ENCODE measurements at regions not wholly inside any gene's neighbourhood (a gene's known extent, or its start where the extent isn't known, plus 50 kb on each side); places are given as distances from the start of the nearest gene placed in this dataset.

DNA sequence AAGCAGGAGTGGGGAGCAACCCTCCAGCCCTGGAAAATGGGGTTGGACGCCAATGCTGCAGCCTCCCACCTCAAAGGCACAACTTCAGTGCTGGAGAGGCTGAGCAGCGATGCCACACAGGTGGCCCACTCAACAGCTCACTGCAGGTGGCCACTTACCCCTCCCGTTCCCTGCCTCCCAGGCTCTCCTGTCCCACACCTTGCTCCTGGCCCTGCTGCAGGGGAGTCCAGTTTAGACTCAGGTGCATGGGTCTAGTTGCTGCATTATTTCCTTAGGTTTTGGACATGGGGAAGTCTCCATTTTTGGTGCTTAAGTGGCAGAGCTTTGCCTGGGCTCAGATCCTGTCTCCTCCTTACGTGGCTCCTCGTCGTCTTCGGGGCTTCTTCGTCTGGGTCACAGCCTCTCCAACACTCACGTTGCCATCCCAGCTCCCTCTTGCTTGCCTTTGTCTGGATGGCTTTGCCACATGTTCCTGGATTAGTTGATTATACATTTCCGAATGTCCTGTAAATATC, 898.3 kb downstream of the BRD1 start:
- H2BK20ac ChIP-seq (ENCODE audit: low read depth, low read length), result no peak overlapping the region
- H3K4me3 ChIP-seq (ENCODE audit: insufficient read depth, low read depth, low read length), result no peak overlapping the region
- no peak overlapping the region for H3K18ac ChIP-seq (ENCODE audit: low read depth, low read length)
- H3K9me3 ChIP-seq (ENCODE audit: control insufficient read depth, insufficient read depth, low read length), result peaks cover 22% of the 10 kb centered on the region
- no peak overlapping the region for H3K23ac ChIP-seq (ENCODE audit: low read depth, low read length)
- no peak overlapping the region for H4K5ac ChIP-seq (ENCODE audit: low read depth, low read length)
- DNase-seq (no peak), ATAC-seq (ENCODE audit: low read depth) (no peak)
- H3K27me3 ChIP-seq (ENCODE audit: control insufficient read depth, insufficient read depth, low read length), result no peaks in the 10 kb centered on the region
- no peak overlapping the region for H2BK120ac ChIP-seq (ENCODE audit: low read depth, low read length)
- no TSS peak for BruUV-seq (replicated peaks)
- H3K4me1 ChIP-seq (ENCODE audit: control insufficient read depth, insufficient read depth, low read length), result no peaks in the 10 kb centered on the region
- no peak overlapping the region for H2AFZ ChIP-seq (replicated peaks; ENCODE audit: low read length, poor library complexity)
- intact Hi-C loops (cut with micrococcal nuclease), result no loop called here
- H3K79me1 ChIP-seq (ENCODE audit: low read depth in 1 of 2, low read length in 2 of 2), result no peaks in the 10 kb centered on the region
- H3K9ac ChIP-seq (ENCODE audit: low read depth, low read length), result no peak overlapping the region
- no peaks in the 10 kb centered on the region for H4K20me1 ChIP-seq (ENCODE audit: insufficient read depth, low read length)
- H2BK15ac ChIP-seq (ENCODE audit: low read depth, low read length), result no peak overlapping the region
- H3K36me3 ChIP-seq (ENCODE audit: control insufficient read depth, insufficient read depth, low read length), result no peaks in the 10 kb centered on the region
- no peak overlapping the region for H3K27ac ChIP-seq (ENCODE audit: insufficient read depth, low read length)
- ChIA-PET POLR2A (ENCODE audit: unreplicated experiment) (no interaction called here), CTCF (no interaction called here)
- no peak overlapping the region for H4K91ac ChIP-seq (ENCODE audit: insufficient read depth, low read depth, low read length)
- H3K9me1 ChIP-seq (ENCODE audit: insufficient read depth, low read length), result no peaks in the 10 kb centered on the region
- no peak overlapping the region for H2AK9ac ChIP-seq (replicated peaks; ENCODE audit: low read depth, low read length, poor library complexity)
- WGBS, 2 experiments (ENCODE audit: extremely low coverage in 2 of 2, insufficient read length in 1 of 2), result 48% methylated on average over 4 of the region's 10 CpGs; no CpG with 5 or more reads in 1 of the 2 experiments
- dilution Hi-C loops (cut with HindIII; ENCODE audit: low sequenced_read_pairs, unreplicated experiment), result no loop called here
- no peak overlapping the region for H3K56ac ChIP-seq (ENCODE audit: extremely low read depth, insufficient read depth, low read length)
- no peak overlapping the region for H3K4me2 ChIP-seq (ENCODE audit: low read depth, low read length)
- no peak overlapping the region for H4K8ac ChIP-seq (ENCODE audit: low read depth in 2 of 2, low read length in 2 of 2)
- H3K4ac ChIP-seq (ENCODE audit: low read depth, low read length), result no peak overlapping the region
- no peak overlapping the region for H2AK5ac ChIP-seq (ENCODE audit: low read depth, low read length)
- H3K14ac ChIP-seq (replicated peaks; ENCODE audit: low read depth, low read length), result no peak overlapping the region
- in situ Hi-C loops (cut with MboI; ENCODE audit: low sequenced_read_pairs), result no loop called here
- TF ChIP-seq FOS (IDR thresholded peaks at IDR 0.05; ENCODE audit: low read depth, low read length), result no peak
- TF ChIP-seq, protein P1, sequence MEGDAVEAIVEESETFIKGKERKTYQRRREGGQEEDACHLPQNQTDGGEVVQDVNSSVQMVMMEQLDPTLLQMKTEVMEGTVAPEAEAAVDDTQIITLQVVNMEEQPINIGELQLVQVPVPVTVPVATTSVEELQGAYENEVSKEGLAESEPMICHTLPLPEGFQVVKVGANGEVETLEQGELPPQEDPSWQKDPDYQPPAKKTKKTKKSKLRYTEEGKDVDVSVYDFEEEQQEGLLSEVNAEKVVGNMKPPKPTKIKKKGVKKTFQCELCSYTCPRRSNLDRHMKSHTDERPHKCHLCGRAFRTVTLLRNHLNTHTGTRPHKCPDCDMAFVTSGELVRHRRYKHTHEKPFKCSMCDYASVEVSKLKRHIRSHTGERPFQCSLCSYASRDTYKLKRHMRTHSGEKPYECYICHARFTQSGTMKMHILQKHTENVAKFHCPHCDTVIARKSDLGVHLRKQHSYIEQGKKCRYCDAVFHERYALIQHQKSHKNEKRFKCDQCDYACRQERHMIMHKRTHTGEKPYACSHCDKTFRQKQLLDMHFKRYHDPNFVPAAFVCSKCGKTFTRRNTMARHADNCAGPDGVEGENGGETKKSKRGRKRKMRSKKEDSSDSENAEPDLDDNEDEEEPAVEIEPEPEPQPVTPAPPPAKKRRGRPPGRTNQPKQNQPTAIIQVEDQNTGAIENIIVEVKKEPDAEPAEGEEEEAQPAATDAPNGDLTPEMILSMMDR (conservative IDR thresholded peaks at IDR 0.05; ENCODE audit: low read depth, low read length), result no peak
- TF ChIP-seq MXI1 (IDR thresholded peaks at IDR 0.05; ENCODE audit: borderline replicate concordance, low read depth, low read length), result no peak
- TF ChIP-seq RAD21 (IDR thresholded peaks at IDR 0.05; ENCODE audit: low read length), result no peak
- TF ChIP-seq RFX5 (IDR thresholded peaks at IDR 0.05; ENCODE audit: low read depth, low read length), result no peak
- TF ChIP-seq CEBPB (IDR thresholded peaks at IDR 0.05; ENCODE audit: low read depth, low read length), result no peak
- TF ChIP-seq ELK1 (IDR thresholded peaks at IDR 0.05; ENCODE audit: borderline replicate concordance, low read depth, low read length), result no peak
- TF ChIP-seq NFE2L2 (IDR thresholded peaks at IDR 0.05; ENCODE audit: low read depth, low read length), result no peak
- TF ChIP-seq CHD1 (IDR thresholded peaks at IDR 0.05; ENCODE audit: low read depth, low read length), result no peak
- TF ChIP-seq POLR2A (IDR thresholded peaks at IDR 0.05; ENCODE audit: low read depth, low read length), result no peak
- TF ChIP-seq SMC3 (IDR thresholded peaks at IDR 0.05; ENCODE audit: low read depth, low read length), result no peak
- TF ChIP-seq RCOR1 (IDR thresholded peaks at IDR 0.05; ENCODE audit: insufficient replicate concordance, low read length), result no peak
- no peak for TF ChIP-seq MAZ (IDR thresholded peaks at IDR 0.05; ENCODE audit: borderline replicate concordance, low read depth, low read length)
- TF ChIP-seq MAFK (IDR thresholded peaks at IDR 0.05; ENCODE audit: low read depth, low read length), result no peak
- TF ChIP-seq USF2 (IDR thresholded peaks at IDR 0.05; ENCODE audit: low read depth, low read length), result no peak
- no peak for TF ChIP-seq BHLHE40 (IDR thresholded peaks at IDR 0.05; ENCODE audit: low read depth, low read length)
- no peak overlapping the region for H2BK5ac ChIP-seq (ENCODE audit: low read depth, low read length, poor library complexity, severe bottlenecking)

Data from IMR-90 (cell line).